ENCODE measurements at regions not wholly inside any gene's neighbourhood (a gene's known extent, or its start where the extent isn't known, plus 50 kb on each side); places are given as distances from the start of the nearest gene placed in this dataset.

- TF ChIP-seq CTCF (IDR thresholded peaks at IDR 0.05; ENCODE audit: insufficient read depth, low read depth, low read length) (no peak), EZH2 (IDR thresholded peaks at IDR 0.05; ENCODE audit: insufficient read depth, low read length) (no peak)
Measured at GRCh38 chr20:17790296-17790695, 90.5 kb downstream of the BANF2 start.
